NCI-H748 (cell line): ENCODE measurements at regions not wholly inside any gene's neighbourhood (a gene's known extent, or its start where the extent isn't known, plus 50 kb on each side); places are given as distances from the start of the nearest gene placed in this dataset.
"Not testable (repeated sequence)": the region's sequence is repeated elsewhere in the genome, so short reads cannot be mapped to it uniquely, and the experiment has no call there.

Experiments used
- DNase-seq: peaks from one replicate; lab custom pipeline; 2025; ENCODE audit not compliant: unreplicated experiment; lab: John Stamatoyannopoulos, UW

GRCh38 chr20:5660756-5661155 is 50.0 kb upstream of the GPCPD1 start:
- not testable (repeated sequence) for DNase-seq
